GM12878 (cell line): ENCODE measurements at regions not wholly inside any gene's neighbourhood (a gene's known extent, or its start where the extent isn't known, plus 50 kb on each side); places are given as distances from the start of the nearest gene placed in this dataset.
"Not testable (repeated sequence)": the region's sequence is repeated elsewhere in the genome, so short reads cannot be mapped to it uniquely, and the experiment has no call there.

ENCODE experiments used
- ATAC-seq: fragments of 200-7000 bp; cut with Tn5 transposase; 3 replicates; pipeline ENCODE4 v1.9.1; 2020; ENCODE audit warnings: mild to moderate bottlenecking, moderate library complexity
- BruUV-seq: library from RNA; stranded (reverse); fragments of 400-500 nt; replicated peaks from 2 replicates; lab custom pipeline; 2021; lab: Mats Ljungman, UMichigan
- CTCF ChIA-PET: fragments of 300-600 bp; sonication (Branson Sonifier 250); formaldehyde crosslinking; extraction: SDS; loops from one replicate; lab custom pipeline; 2021; ENCODE audit warnings: inconsistent platforms; lab: Yijun Ruan, JAX
- POLR2A ChIA-PET: fragments of 350-600 bp; formaldehyde crosslinking; extraction: SDS; loops from one replicate; lab custom pipeline; 2021; ENCODE audit warnings: inconsistent platforms; lab: Charles Lee
- RAD21 ChIA-PET: fragments of 300-600 bp; sonication (Branson Sonifier 250); formaldehyde crosslinking; loops from one replicate; lab custom pipeline; 2023; ENCODE audit warnings: antibody characterized with exemption; ENCODE audit not compliant: unreplicated experiment; lab: Charles Lee
- SMC1A ChIA-PET: fragments of 300-600 bp; sonication (Branson Sonifier 250); formaldehyde crosslinking; loops from one replicate; lab custom pipeline; 2023; ENCODE audit not compliant: unreplicated experiment, uncharacterized antibody; lab: Charles Lee
- DNase-seq: peaks from one replicate; pipeline ENCODE4 v3.0.0-alpha.2; 2011; ENCODE audit warnings: low read depth, low spot score
- FAIRE-seq: peaks from 3 replicates; lab custom pipeline; 2011; peaks lifted over from hg19 to GRCh38; lab: Jason Lieb, UNC
- H2AFZ ChIP-seq: 2 replicates; pipeline ENCODE4 v1.6.0; 2011; ENCODE audit warnings: low read depth, low read length, control low read depth; ENCODE audit not compliant: control insufficient read depth
- H3K27ac ChIP-seq: 2 replicates; pipeline ENCODE4 v1.5.1; 2011; ENCODE audit warnings: control low read depth; ENCODE audit not compliant: control insufficient read depth, insufficient read depth
- H3K27me3 ChIP-seq, 2 experiments: replicated peaks in 1 of 2; 2 replicates each; pipeline versions ENCODE4 v1.6.0 to v1.6.1; 2011; ENCODE audit warnings: low read length in 1 of 2; ENCODE audit not compliant: control insufficient read depth in 2 of 2, insufficient read depth in 2 of 2
- H3K36me3 ChIP-seq, 2 experiments: 2 replicates each; pipeline ENCODE4 v1.5.1; 2011; ENCODE audit warnings: low read length in 1 of 2; ENCODE audit not compliant: control insufficient read depth in 2 of 2, insufficient read depth in 2 of 2
- H3K4me1 ChIP-seq: 2 replicates; pipeline ENCODE4 v1.6.1; 2011; ENCODE audit warnings: mild to moderate bottlenecking, low read length, moderate library complexity, mixed read lengths; ENCODE audit not compliant: control insufficient read depth, insufficient read depth
- H3K4me2 ChIP-seq: 2 replicates; pipeline ENCODE4 v1.6.0; 2011; ENCODE audit warnings: control low read depth; ENCODE audit not compliant: control insufficient read depth, insufficient read depth
- H3K4me3 ChIP-seq: fragments of 200-600 bp; sonication (generic); 2 replicates; pipeline ENCODE4 v1.5.1; 2016
- H3K79me2 ChIP-seq: 2 replicates; pipeline ENCODE4 v1.6.0; 2011; ENCODE audit warnings: low read length; ENCODE audit not compliant: control insufficient read depth, insufficient read depth
- H3K9ac ChIP-seq: 2 replicates; pipeline ENCODE4 v1.8.0; 2011; ENCODE audit warnings: low read length, control low read depth, mixed read lengths; ENCODE audit not compliant: control insufficient read depth, insufficient read depth
- H3K9me3 ChIP-seq: replicated peaks from 3 replicates; pipeline ENCODE4 v1.5.1; 2011; ENCODE audit warnings: mild to moderate bottlenecking, low read length; ENCODE audit not compliant: control insufficient read depth, insufficient read depth
- H4K20me1 ChIP-seq: 2 replicates; pipeline ENCODE4 v1.6.0; 2011; ENCODE audit not compliant: control insufficient read depth, insufficient read depth
- ATF7 ChIP-seq: fragments of 450-650 bp; IDR thresholded peaks from 2 replicates; pipeline ENCODE4 v1.6.1; 2016; ENCODE audit warnings: low read depth, mild to moderate bottlenecking
- GABPA ChIP-seq: IDR thresholded peaks from 2 replicates; pipeline ENCODE4 v1.6.1; 2014; ENCODE audit warnings: antibody characterized with exemption, low read depth, mild to moderate bottlenecking, inconsistent platforms
- JUNB ChIP-seq: IDR thresholded peaks from 2 replicates; pipeline ENCODE4 v1.6.1; 2016; ENCODE audit warnings: antibody characterized with exemption, mild to moderate bottlenecking
- NKRF ChIP-seq: fragments of 450-650 bp; conservative IDR thresholded peaks from 2 replicates; pipeline ENCODE4 v1.6.1; 2017; ENCODE audit warnings: mild to moderate bottlenecking, moderate library complexity
- STAT3 ChIP-seq: IDR thresholded peaks from 2 replicates; pipeline ENCODE4 v1.6.1; 2011; ENCODE audit warnings: low read depth, low read length, improper control_type of control experiment
- TAF1 ChIP-seq: IDR thresholded peaks from 2 replicates; pipeline ENCODE4 v1.6.1; 2011; ENCODE audit warnings: mild to moderate bottlenecking, low read depth, low read length, borderline replicate concordance
- ZSCAN29 ChIP-seq: fragments of 450-650 bp; IDR thresholded peaks from 2 replicates; pipeline ENCODE4 v1.6.1; 2017; ENCODE audit warnings: mild to moderate bottlenecking, moderate library complexity
- WGBS: methylation state at CpG from one replicate; pipeline ENCODE4 v1.1.6; 2016; ENCODE audit warnings: low lambda C conversion rate; ENCODE audit not compliant: insufficient replicate concordance, insufficient coverage; ENCODE audit errors: missing lambda C conversion rate; 5-methylcytosine and 5-hydroxymethylcytosine counted together
- in situ Hi-C: fragments of 300-500 bp; cut with MboI; formaldehyde crosslinking; loops from 9 replicates; pipeline ENCODE4 v1.14.3; 2018; ENCODE audit warnings: mixed read lengths
- intact Hi-C: fragments of 100-400 bp; cut with micrococcal nuclease; formaldehyde crosslinking; loops from one replicate; pipeline ENCODE4 v1.14.2; 2022; ENCODE audit not compliant: unreplicated experiment

DNA sequence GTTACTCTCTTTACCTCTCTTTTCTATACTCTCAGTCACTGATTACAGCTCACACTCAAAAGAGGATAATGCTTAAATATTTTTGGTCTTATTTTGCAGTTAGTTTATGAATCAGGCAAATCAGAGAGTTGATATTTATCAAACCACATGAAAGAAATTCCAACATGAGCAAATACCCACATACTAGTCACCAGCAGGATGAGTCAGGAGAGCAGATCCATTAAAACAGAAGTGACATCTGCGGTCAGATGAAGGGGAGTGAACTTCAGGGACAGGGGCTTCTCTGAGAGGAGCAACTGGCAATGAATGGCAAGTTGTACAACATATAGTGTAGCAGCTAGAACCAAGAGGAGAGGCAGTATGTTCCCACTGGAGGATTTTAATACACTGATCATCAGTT lies 258.7 kb downstream of the SYT10 start:
- H3K4me1 ChIP-seq: no peaks in the 10 kb centered on the region
- POLR2A ChIA-PET: no interaction called here
- H2AFZ ChIP-seq: no peak overlapping the region
- in situ Hi-C loops: no loop called here
- RAD21 ChIA-PET: no interaction called here
- no peak for TF ChIP-seq ZSCAN29
- no peak for TF ChIP-seq ATF7
- no peak for TF ChIP-seq JUNB
- TF ChIP-seq TAF1: no peak
- no peak for TF ChIP-seq STAT3
- no peak for TF ChIP-seq GABPA
- no peak for TF ChIP-seq NKRF
- DNase-seq (no peak), FAIRE-seq (no peak), ATAC-seq (no peak)
- no peak overlapping the region for H3K4me2 ChIP-seq
- intact Hi-C loops: no loop called here
- WGBS: 13% methylated on average over 1 of the region's 1 CpG
- H3K27ac ChIP-seq: no peak overlapping the region
- no peaks in the 10 kb centered on the region for H3K27me3 ChIP-seq
- H3K4me3 ChIP-seq: no peak overlapping the region
- BruUV-seq: no TSS peak
- CTCF ChIA-PET: interaction anchor here (1.0 kb wide), 1 partner anchor 20 kb away, joined by 3 read pairs; no protein-coding TSS in a partner anchor
- no peaks in the 10 kb centered on the region for H3K79me2 ChIP-seq
- SMC1A ChIA-PET: no interaction called here
- no peaks in the 10 kb centered on the region for H3K36me3 ChIP-seq
- no peak overlapping the region for H3K9ac ChIP-seq
- no peaks in the 10 kb centered on the region for H3K9me3 ChIP-seq
- no peaks in the 10 kb centered on the region for H4K20me1 ChIP-seq

GRCh38 chr12:33166260-33166659 lies 269.7 kb upstream of the PKP2 start:
- ATAC-seq, intact Hi-C loops, H3K4me1 ChIP-seq, H3K9ac ChIP-seq, SMC1A ChIA-PET, H3K4me2 ChIP-seq, H3K27me3 ChIP-seq, H3K36me3 ChIP-seq, BruUV-seq, POLR2A ChIA-PET, DNase-seq, CTCF ChIA-PET, H3K27ac ChIP-seq, H3K79me2 ChIP-seq, H4K20me1 ChIP-seq, H2AFZ ChIP-seq, H3K9me3 ChIP-seq, RAD21 ChIA-PET, FAIRE-seq, H3K4me3 ChIP-seq, in situ Hi-C loops: not testable (repeated sequence)
- WGBS: 2% methylated on average over 3 of the region's 3 CpGs
